ENCODE measurements at regions not wholly inside any gene's neighbourhood (a gene's known extent, or its start where the extent isn't known, plus 50 kb on each side); places are given as distances from the start of the nearest gene placed in this dataset.

GRCh38 chr13:103157016-103157415, 90.8 kb upstream of the SLC10A2 start:
- no peak for TF ChIP-seq CTCF (IDR thresholded peaks at IDR 0.05)
- no peaks in the 10 kb centered on the region for H3K9me3 ChIP-seq
- no peak overlapping the region for H3K4me3 ChIP-seq
- DNase-seq, result no peak
- no peak for ATAC-seq
- no peaks in the 10 kb centered on the region for H3K36me3 ChIP-seq (ENCODE audit: low read depth)
- intact Hi-C loops (cut with DNase I, micrococcal nuclease), result no loop called here
- H3K4me1 ChIP-seq (ENCODE audit: low read depth), result no peaks in the 10 kb centered on the region

DNA sequence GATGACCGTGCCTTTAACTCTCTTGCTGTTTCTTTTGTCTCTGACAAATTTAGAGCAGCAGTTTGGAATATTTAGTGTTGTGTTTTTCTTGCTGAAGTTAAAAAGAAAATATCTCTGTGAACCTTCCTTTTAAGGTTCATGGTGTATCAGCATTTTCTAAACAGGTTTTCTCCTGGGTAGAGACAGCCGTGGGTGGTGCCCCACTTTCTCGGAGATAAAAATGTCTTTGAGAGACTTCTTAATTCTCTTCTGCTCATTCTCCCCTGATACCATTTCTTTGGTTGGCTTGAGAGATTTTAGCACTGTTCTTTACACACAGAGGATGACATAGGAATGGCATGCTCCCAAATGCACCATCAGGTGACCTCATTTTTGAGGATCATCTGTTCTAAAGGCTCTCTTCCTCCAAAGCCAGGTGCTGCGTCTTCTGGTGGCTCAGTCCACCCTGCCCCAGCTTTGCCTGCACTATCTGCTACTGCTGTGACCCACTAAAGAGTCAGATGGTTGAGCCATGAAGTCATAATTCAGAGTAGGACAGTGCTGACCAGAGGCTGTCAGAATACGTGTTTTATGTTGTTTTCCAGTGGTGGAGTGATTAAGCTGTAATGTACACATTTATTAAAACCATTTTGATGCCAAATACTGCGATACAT, 90.3 kb upstream of the SLC10A2 start:
- H3K9me3 ChIP-seq, result no peaks in the 10 kb centered on the region
- no peak overlapping the region for H3K4me3 ChIP-seq
- no peak for DNase-seq
- H3K4me1 ChIP-seq (ENCODE audit: low read depth), result no peaks in the 10 kb centered on the region
- no peaks in the 10 kb centered on the region for H3K36me3 ChIP-seq (ENCODE audit: low read depth)
- ATAC-seq, result no peak
- no peak for TF ChIP-seq CTCF (IDR thresholded peaks at IDR 0.05)
- intact Hi-C loops (cut with DNase I, micrococcal nuclease), result no loop called here

- Histone ChIP-seq H3K4me3 (no peak overlapping the region), H3K9me3 (no peaks in the 10 kb centered on the region), H3K36me3 (ENCODE audit: low read depth) (no peaks in the 10 kb centered on the region), H3K4me1 (ENCODE audit: low read depth) (no peaks in the 10 kb centered on the region)
- DNase-seq (no peak), ATAC-seq (no peak)
- intact Hi-C loops (cut with DNase I, micrococcal nuclease), result no loop called here
- no peak for TF ChIP-seq CTCF (IDR thresholded peaks at IDR 0.05)
Observed at GRCh38 chr13:103153466-103153865, 87.2 kb upstream of the SLC10A2 start.

- H3K9me3 ChIP-seq, result no peaks in the 10 kb centered on the region
- no peak for TF ChIP-seq CTCF (IDR thresholded peaks at IDR 0.05)
- intact Hi-C loops (cut with DNase I, micrococcal nuclease), result no loop called here
- DNase-seq, result no peak
- no peak for ATAC-seq
- H3K4me3 ChIP-seq, result no peak overlapping the region
- H3K4me1 ChIP-seq (ENCODE audit: low read depth), result no peaks in the 10 kb centered on the region
- no peaks in the 10 kb centered on the region for H3K36me3 ChIP-seq (ENCODE audit: low read depth)
Observed at GRCh38 chr13:103147961-103148360, 81.7 kb upstream of the SLC10A2 start.

DNA sequence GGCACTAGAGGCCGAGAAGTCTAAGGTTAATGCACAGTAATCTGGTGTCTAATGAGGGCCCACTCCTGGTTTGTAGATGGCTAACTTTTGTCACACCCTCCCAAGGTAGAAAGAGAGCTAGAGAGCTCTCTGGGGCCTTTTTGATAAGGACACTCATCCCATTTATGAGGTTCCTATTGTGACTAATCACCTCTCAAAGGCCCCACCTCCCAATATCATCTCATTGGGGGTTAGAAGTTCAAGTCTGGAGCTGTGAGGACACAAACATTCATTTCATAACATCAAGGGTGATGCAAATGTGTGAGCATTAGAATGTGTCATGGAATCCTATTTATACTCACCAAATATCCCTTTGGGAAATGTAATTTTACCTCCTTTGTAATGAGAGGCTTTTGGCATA, 79.2 kb upstream of the SLC10A2 start:
- Histone ChIP-seq H3K36me3 (ENCODE audit: low read depth) (no peaks in the 10 kb centered on the region), H3K4me1 (ENCODE audit: low read depth) (no peaks in the 10 kb centered on the region), H3K4me3 (no peak overlapping the region), H3K9me3 (no peaks in the 10 kb centered on the region)
- ATAC-seq (no peak), DNase-seq (no peak)
- no peak for TF ChIP-seq CTCF (IDR thresholded peaks at IDR 0.05)
- intact Hi-C loops (cut with DNase I, micrococcal nuclease), result no loop called here

DNA sequence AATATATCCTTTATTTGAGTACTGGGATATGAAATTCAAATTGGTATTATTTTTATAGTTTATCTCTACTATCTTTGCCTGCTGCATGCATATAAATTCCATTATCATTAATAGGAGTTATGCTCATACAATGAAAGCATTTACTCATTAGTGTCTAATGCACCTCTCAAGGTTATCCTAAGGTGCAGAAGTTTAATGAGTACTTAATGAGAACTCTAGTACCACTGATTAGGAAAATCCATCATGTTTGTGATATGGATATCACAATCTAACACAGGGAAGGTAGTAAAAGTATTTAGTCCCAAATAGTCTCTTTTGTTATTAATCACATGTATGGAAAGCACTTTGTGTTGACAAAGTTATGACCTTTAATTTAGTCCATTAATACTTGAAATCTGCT, 77.2 kb upstream of the SLC10A2 start:
- no peak for ATAC-seq
- intact Hi-C loops (cut with DNase I, micrococcal nuclease), result no loop called here
- Histone ChIP-seq H3K36me3 (ENCODE audit: low read depth) (no peaks in the 10 kb centered on the region), H3K4me1 (ENCODE audit: low read depth) (no peaks in the 10 kb centered on the region), H3K4me3 (no peak overlapping the region), H3K9me3 (no peaks in the 10 kb centered on the region)
- no peak for DNase-seq
- TF ChIP-seq CTCF (IDR thresholded peaks at IDR 0.05), result no peak
